Lower lobe of right lung (tissue), 2 donors: ENCODE measurements at regions not wholly inside any gene's neighbourhood (a gene's known extent, or its start where the extent isn't known, plus 50 kb on each side); places are given as distances from the start of the nearest gene placed in this dataset.

Source experiments
- ATAC-seq, 2 donors: fragments of 200-7000 bp; cut with Tn5 transposase; one replicate each; pipeline ENCODE4 v1.9.1; 2020 to 2022; ENCODE audit warnings: mild to moderate bottlenecking in 2 of 2, moderate library complexity in 2 of 2
- DNase-seq: peaks from one replicate; pipeline ENCODE4 v3.0.0-alpha.2; 2020
- H3K27ac ChIP-seq: fragments of 200-600 bp; one replicate; pipeline ENCODE4 v1.8.0; 2022
- H3K27me3 ChIP-seq: fragments of 200-600 bp; one replicate; pipeline ENCODE4 v1.8.0; 2022; ENCODE audit warnings: low read depth
- H3K36me3 ChIP-seq: fragments of 200-600 bp; one replicate; pipeline ENCODE4 v1.8.0; 2022; ENCODE audit warnings: mild to moderate bottlenecking
- H3K4me1 ChIP-seq: fragments of 200-600 bp; one replicate; pipeline ENCODE4 v1.8.0; 2022
- H3K4me3 ChIP-seq: fragments of 200-600 bp; one replicate; pipeline ENCODE4 v1.8.0; 2022; ENCODE audit warnings: mild to moderate bottlenecking
- H3K9me3 ChIP-seq: fragments of 200-600 bp; one replicate; pipeline ENCODE4 v1.8.0; 2022
- CTCF ChIP-seq: fragments of 200-600 bp; IDR thresholded peaks from one replicate; pipeline ENCODE4 v1.8.0; 2022; ENCODE audit warnings: antibody characterized with exemption, mild to moderate bottlenecking
- intact Hi-C: fragments of 100-400 bp; cut with DNase I; formaldehyde crosslinking; loops from one replicate; pipeline ENCODE4 v1.11.0; 2022
- donor health status: DM: no; HTN: yes; CAD: no; lungs with severe emphysema.

DNA sequence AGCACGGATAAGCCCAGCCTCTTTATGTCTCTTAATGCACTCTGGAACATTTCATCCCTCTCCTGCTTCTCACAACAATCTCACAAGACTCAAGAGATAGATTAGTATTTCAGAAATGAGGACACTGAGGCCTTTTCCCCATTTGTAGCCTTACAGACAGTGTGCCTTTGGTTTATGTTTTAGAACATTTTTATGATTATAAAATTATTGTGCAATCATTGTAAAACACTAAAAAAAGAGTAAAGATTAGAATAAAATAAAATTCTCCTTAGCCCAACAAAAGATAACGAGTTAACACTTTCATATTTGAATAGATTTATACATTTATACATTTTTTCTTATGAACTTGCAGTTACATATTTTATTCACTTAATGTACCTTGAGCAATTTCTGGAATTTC, 748.7 kb downstream of the TRIML1 start:
- no peaks in the 10 kb centered on the region for H3K9me3 ChIP-seq
- TF ChIP-seq CTCF = no peak
- H3K27me3 ChIP-seq = no peaks in the 10 kb centered on the region
- H3K4me3 ChIP-seq = no peak overlapping the region
- H3K36me3 ChIP-seq = no peaks in the 10 kb centered on the region
- intact Hi-C loops = no loop called here
- no peaks in the 10 kb centered on the region for H3K4me1 ChIP-seq
- ATAC-seq (no peak), DNase-seq (no peak)
- no peak overlapping the region for H3K27ac ChIP-seq

DNA sequence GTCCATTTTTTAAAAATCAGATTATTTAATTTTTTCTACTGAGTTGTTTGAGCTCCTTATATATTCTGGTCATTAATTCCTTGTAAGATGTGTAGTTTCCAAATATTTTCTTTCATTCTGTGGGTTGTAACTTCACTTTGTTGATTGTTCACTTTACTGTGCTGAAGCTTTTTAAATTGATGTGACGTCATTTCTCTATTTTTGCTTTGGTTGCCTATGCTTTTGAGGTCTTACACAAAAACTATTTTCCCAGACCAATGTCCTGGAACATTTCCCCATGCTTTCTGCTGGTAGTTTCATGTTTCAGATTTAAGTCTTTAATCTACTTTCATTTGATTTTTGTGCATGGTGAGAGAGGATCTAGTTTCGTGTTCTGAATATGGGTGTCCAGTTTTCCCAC, 753.6 kb downstream of the TRIML1 start:
- no peak for TF ChIP-seq CTCF
- Histone ChIP-seq H3K9me3 (no peaks in the 10 kb centered on the region), H3K4me3 (no peak overlapping the region), H3K36me3 (no peaks in the 10 kb centered on the region), H3K27ac (no peak overlapping the region), H3K27me3 (no peaks in the 10 kb centered on the region), H3K4me1 (no peaks in the 10 kb centered on the region)
- ATAC-seq = no peak
- DNase-seq = no peak
- intact Hi-C loops = no loop called here

GRCh38 chr4:188903986-188904385, 764.7 kb downstream of the TRIML1 start:
- Histone ChIP-seq H3K27me3 (no peaks in the 10 kb centered on the region), H3K9me3 (no peaks in the 10 kb centered on the region), H3K4me3 (no peak overlapping the region), H3K27ac (no peak overlapping the region), H3K36me3 (no peaks in the 10 kb centered on the region), H3K4me1 (no peaks in the 10 kb centered on the region)
- no peak for ATAC-seq
- TF ChIP-seq CTCF = no peak
- intact Hi-C loops = no loop called here
- DNase-seq = no peak

GRCh38 chr4:188904617-188905016, 765.4 kb downstream of the TRIML1 start:
- intact Hi-C loops = no loop called here
- no peak for ATAC-seq
- no peak for TF ChIP-seq CTCF
- Histone ChIP-seq H3K4me1 (no peaks in the 10 kb centered on the region), H3K36me3 (no peaks in the 10 kb centered on the region), H3K4me3 (no peak overlapping the region), H3K9me3 (no peaks in the 10 kb centered on the region), H3K27me3 (no peaks in the 10 kb centered on the region), H3K27ac (no peak overlapping the region)
- no peak for DNase-seq

GRCh38 chr4:188905248-188905647, 766.0 kb downstream of the TRIML1 start:
- Histone ChIP-seq H3K36me3 (no peaks in the 10 kb centered on the region), H3K4me3 (no peak overlapping the region), H3K27ac (no peak overlapping the region), H3K27me3 (no peaks in the 10 kb centered on the region), H3K4me1 (no peaks in the 10 kb centered on the region), H3K9me3 (no peaks in the 10 kb centered on the region)
- ATAC-seq (peak in 1 of 2 donors; percentile 38), DNase-seq (no peak)
- no peak for TF ChIP-seq CTCF
- intact Hi-C loops = no loop called here

GRCh38 chr4:188911199-188911598, 772.0 kb downstream of the TRIML1 start:
- Histone ChIP-seq H3K27me3 (no peaks in the 10 kb centered on the region), H3K4me1 (no peaks in the 10 kb centered on the region), H3K9me3 (no peaks in the 10 kb centered on the region), H3K4me3 (no peak overlapping the region), H3K36me3 (no peaks in the 10 kb centered on the region), H3K27ac (no peak overlapping the region)
- DNase-seq (no peak), ATAC-seq (no peak)
- intact Hi-C loops = no loop called here
- TF ChIP-seq CTCF = no peak
